DOHH2 (cell line): ENCODE measurements at regions not wholly inside any gene's neighbourhood (a gene's known extent, or its start where the extent isn't known, plus 50 kb on each side); places are given as distances from the start of the nearest gene placed in this dataset.

Source experiments
- H3F3A ChIP-seq: fragments of 200-600 bp; sonication (generic), shearing (Covaris generic); 2 replicates; pipeline ENCODE4 v1.6.0; 2016; ENCODE audit warnings: antibody characterized with exemption, mild to moderate bottlenecking; ENCODE audit not compliant: control insufficient read depth, insufficient read depth
- H3K27ac ChIP-seq: fragments of 200-600 bp; sonication (generic); 2 replicates; pipeline ENCODE4 v1.5.1; 2014; ENCODE audit warnings: low read depth, mild to moderate bottlenecking, low read length, moderate library complexity
- H3K27me3 ChIP-seq: fragments of 200-600 bp; sonication (generic); 2 replicates; pipeline ENCODE4 v1.6.1; 2014; ENCODE audit warnings: mild to moderate bottlenecking, low read length, mixed read lengths; ENCODE audit not compliant: control insufficient read depth
- H3K36me3 ChIP-seq: fragments of 200-600 bp; sonication (generic); 2 replicates; pipeline ENCODE4 v1.6.1; 2014; ENCODE audit warnings: mild to moderate bottlenecking, low read length, moderate library complexity, mixed read lengths; ENCODE audit not compliant: control insufficient read depth
- H3K4me1 ChIP-seq: fragments of 200-600 bp; sonication (generic); 2 replicates; pipeline ENCODE4 v1.6.1; 2014; ENCODE audit warnings: mild to moderate bottlenecking, low read length, mixed read lengths; ENCODE audit not compliant: control insufficient read depth
- H3K4me2 ChIP-seq: fragments of 200-600 bp; sonication (generic); 2 replicates; pipeline ENCODE4 v1.6.0; 2014; ENCODE audit warnings: mild to moderate bottlenecking, low read length, moderate library complexity
- H3K4me3 ChIP-seq: fragments of 200-600 bp; sonication (generic); 2 replicates; pipeline ENCODE4 v1.5.1; 2014; ENCODE audit warnings: mild to moderate bottlenecking, low read length, mixed read lengths
- H3K79me2 ChIP-seq: fragments of 200-600 bp; sonication (generic); 2 replicates; pipeline ENCODE4 v1.6.1; 2014; ENCODE audit warnings: mild to moderate bottlenecking, low read length, mixed read lengths; ENCODE audit not compliant: control insufficient read depth
- H3K9me2 ChIP-seq: fragments of 200-600 bp; sonication (generic); replicated peaks from 2 replicates; pipeline ENCODE4 v1.6.1; 2014; ENCODE audit warnings: mild to moderate bottlenecking, low read length, mixed read lengths; ENCODE audit not compliant: control insufficient read depth
- H3K9me3 ChIP-seq: fragments of 200-600 bp; sonication (generic); 2 replicates; pipeline ENCODE4 v1.6.1; 2014; ENCODE audit warnings: antibody characterized with exemption, low read length, mixed read lengths; ENCODE audit not compliant: control insufficient read depth, insufficient read depth
- H4K20me1 ChIP-seq: fragments of 200-600 bp; sonication (generic); 2 replicates; pipeline ENCODE4 v1.6.0; 2014; ENCODE audit warnings: low read depth, mild to moderate bottlenecking, antibody characterized with exemption, low read length, moderate library complexity; ENCODE audit not compliant: control insufficient read depth, insufficient read depth
- EZH2phosphoT487 ChIP-seq: fragments of 200-600 bp; sonication (generic); IDR thresholded peaks from 2 replicates; pipeline ENCODE4 v1.6.1; 2017; ENCODE audit warnings: borderline replicate concordance, mild to moderate bottlenecking, antibody characterized with exemption, low read length, moderate library complexity, mixed read lengths
- TF ChIP-seq, protein P1 (sequence below): fragments of 200-600 bp; sonication (generic); IDR thresholded peaks from one replicate; pipeline ENCODE4 v1.5.1; 2014; ENCODE audit warnings: antibody characterized with exemption, mild to moderate bottlenecking, low read depth, low read length; ENCODE audit not compliant: poor library complexity, severe bottlenecking

DNA sequence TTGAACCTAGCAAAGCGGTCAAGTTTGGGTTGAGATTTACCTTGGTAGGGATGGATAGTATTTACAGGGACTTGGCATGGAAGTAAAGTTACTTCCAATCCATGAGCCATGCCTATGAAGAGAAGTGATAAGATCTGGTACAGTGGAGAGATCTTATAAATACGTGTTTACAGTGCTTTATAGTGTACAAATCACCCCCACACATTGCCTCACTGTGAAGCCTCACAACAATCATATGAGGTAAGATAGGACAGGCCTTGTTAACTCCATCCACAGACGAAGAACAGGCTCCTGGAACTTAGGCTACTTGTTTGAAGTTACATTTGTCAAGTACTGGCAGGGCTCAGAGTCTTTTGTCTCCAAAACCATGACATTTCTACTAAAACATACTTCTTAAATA lies 159.8 kb downstream of the PLPPR4 start:
- Histone ChIP-seq H3K9me3 (no peaks in the 10 kb centered on the region), H3F3A (no peaks in the 10 kb centered on the region), H3K27ac (no peak overlapping the region), H4K20me1 (no peaks in the 10 kb centered on the region), H3K4me2 (no peak overlapping the region), H3K36me3 (no peaks in the 10 kb centered on the region), H3K79me2 (no peaks in the 10 kb centered on the region), H3K9me2 (no peaks in the 10 kb centered on the region), H3K27me3 (no peaks in the 10 kb centered on the region), H3K4me3 (no peak overlapping the region), H3K4me1 (no peaks in the 10 kb centered on the region)
- TF ChIP-seq, protein P1, sequence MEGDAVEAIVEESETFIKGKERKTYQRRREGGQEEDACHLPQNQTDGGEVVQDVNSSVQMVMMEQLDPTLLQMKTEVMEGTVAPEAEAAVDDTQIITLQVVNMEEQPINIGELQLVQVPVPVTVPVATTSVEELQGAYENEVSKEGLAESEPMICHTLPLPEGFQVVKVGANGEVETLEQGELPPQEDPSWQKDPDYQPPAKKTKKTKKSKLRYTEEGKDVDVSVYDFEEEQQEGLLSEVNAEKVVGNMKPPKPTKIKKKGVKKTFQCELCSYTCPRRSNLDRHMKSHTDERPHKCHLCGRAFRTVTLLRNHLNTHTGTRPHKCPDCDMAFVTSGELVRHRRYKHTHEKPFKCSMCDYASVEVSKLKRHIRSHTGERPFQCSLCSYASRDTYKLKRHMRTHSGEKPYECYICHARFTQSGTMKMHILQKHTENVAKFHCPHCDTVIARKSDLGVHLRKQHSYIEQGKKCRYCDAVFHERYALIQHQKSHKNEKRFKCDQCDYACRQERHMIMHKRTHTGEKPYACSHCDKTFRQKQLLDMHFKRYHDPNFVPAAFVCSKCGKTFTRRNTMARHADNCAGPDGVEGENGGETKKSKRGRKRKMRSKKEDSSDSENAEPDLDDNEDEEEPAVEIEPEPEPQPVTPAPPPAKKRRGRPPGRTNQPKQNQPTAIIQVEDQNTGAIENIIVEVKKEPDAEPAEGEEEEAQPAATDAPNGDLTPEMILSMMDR, result no peak
- TF ChIP-seq EZH2phosphoT487, result no peak

DNA sequence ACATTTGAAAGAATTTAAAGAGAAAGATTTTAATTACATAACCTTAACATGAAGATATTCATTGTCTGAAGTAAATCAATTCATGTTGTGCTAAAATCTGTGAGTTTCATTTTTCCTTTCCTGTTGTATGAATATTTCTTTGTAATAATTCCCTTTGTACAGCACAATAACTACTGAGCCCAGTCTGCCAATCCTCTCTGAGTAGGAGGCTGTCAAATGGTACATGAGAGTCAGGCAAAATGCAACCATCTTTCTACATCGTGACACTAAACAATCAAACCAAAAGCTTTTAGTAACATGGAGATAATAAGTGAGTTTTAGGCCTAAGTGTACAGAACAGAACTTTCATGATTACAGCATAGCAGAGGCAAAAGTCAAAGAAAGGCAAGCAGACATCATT lies 165.5 kb downstream of the PLPPR4 start:
- H3K27ac ChIP-seq, result no peak overlapping the region

DNA sequence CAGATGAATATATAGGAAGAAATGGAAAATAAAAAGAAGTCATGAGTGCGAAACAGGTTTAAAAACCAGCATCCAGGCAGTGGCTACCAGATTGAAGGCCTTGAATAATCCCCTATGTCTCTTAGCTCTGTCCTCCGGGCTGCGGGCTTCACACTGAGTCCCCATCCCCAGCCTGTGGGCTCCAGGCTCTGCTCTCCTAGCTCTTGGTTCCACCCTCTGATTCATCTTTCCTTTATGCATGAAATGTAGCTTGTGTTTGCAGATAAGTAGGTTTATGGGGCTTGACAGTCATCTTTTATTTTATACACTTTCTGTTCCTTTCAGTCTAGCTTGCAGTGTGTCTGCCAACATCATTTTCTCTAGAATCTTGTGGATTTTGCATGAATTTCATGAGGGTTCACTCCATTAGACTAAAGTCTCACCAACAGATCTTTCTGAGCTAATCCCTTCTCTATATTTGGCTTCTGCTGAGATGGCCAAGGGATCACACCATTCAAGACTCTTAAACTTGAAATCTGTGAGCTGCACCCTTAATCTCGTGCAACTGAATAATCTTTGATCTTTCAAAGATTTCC lies 174.5 kb downstream of the PLPPR4 start:
- Histone ChIP-seq H3K4me2 (no peak overlapping the region), H3K4me1 (no peaks in the 10 kb centered on the region), H3K36me3 (no peaks in the 10 kb centered on the region), H4K20me1 (no peaks in the 10 kb centered on the region), H3K27me3 (no peaks in the 10 kb centered on the region), H3F3A (no peaks in the 10 kb centered on the region), H3K79me2 (no peaks in the 10 kb centered on the region), H3K9me2 (no peaks in the 10 kb centered on the region), H3K4me3 (no peak overlapping the region), H3K9me3 (no peaks in the 10 kb centered on the region), H3K27ac (no peak overlapping the region)
- TF ChIP-seq EZH2phosphoT487, result no peak

More for the DNA sequence above, 165.5 kb downstream of the PLPPR4 start:
- Histone ChIP-seq H3K36me3 (no peaks in the 10 kb centered on the region), H3K4me1 (no peaks in the 10 kb centered on the region), H3K27me3 (no peaks in the 10 kb centered on the region), H3K9me3 (no peaks in the 10 kb centered on the region), H3K79me2 (no peaks in the 10 kb centered on the region), H3K4me2 (no peak overlapping the region), H3K4me3 (no peak overlapping the region), H4K20me1 (no peaks in the 10 kb centered on the region), H3F3A (no peaks in the 10 kb centered on the region), H3K9me2 (no peaks in the 10 kb centered on the region)
- TF ChIP-seq EZH2phosphoT487, result no peak
- TF ChIP-seq, protein P1, result no peak

DNA sequence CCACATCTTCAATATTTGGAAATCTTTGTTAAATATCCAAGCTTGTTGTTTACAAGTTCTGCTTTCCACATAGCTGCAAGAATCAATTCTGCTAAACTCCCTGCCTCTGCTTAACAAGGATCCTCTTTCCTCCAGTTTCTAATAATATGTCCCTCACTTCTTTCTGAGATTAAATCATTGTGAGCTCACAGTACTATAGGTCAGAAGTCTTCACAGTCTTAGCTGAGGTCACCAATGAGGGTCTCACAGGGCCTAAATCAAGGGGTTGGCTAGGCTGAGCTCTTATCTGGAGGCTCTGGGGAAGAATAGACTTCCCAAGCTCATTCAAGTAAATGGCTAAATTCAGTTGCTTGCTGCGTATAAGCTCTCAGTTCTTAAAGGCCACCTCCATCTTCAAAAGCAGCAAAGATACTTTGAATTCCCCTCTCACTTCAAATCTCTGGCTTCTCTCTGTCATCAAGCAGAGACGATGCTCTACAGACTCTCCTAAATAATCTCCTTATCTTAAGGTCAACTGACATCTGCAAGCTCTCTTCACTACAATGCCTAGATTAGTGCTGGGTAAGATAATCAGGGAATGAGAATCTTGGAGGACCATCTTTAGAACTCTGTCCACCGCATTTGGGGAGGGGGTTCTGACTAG lies 175.3 kb downstream of the PLPPR4 start:
- H3K36me3 ChIP-seq, result no peaks in the 10 kb centered on the region
- TF ChIP-seq, protein P1, result no peak
- TF ChIP-seq EZH2phosphoT487, result no peak
- no peaks in the 10 kb centered on the region for H3K79me2 ChIP-seq
- no peaks in the 10 kb centered on the region for H3K9me2 ChIP-seq
- H3K9me3 ChIP-seq, result no peaks in the 10 kb centered on the region
- no peaks in the 10 kb centered on the region for H4K20me1 ChIP-seq
- H3K27ac ChIP-seq, result no peak overlapping the region
- no peaks in the 10 kb centered on the region for H3K27me3 ChIP-seq
- H3K4me2 ChIP-seq, result no peak overlapping the region
- H3F3A ChIP-seq, result no peaks in the 10 kb centered on the region
- H3K4me1 ChIP-seq, result no peaks in the 10 kb centered on the region
- no peak overlapping the region for H3K4me3 ChIP-seq
